Lower lobe of right lung (tissue), 2 donors: ENCODE measurements at regions not wholly inside any gene's neighbourhood (a gene's known extent, or its start where the extent isn't known, plus 50 kb on each side); places are given as distances from the start of the nearest gene placed in this dataset.
A peak's percentile ranks its signal among the peaks of the same experiment; 100 is the strongest.

Source experiments
- ATAC-seq, 2 donors: fragments of 200-7000 bp; cut with Tn5 transposase; one replicate each; pipeline ENCODE4 v1.9.1; 2020 to 2022; ENCODE audit warnings: mild to moderate bottlenecking in 2 of 2, moderate library complexity in 2 of 2
- DNase-seq: peaks from one replicate; pipeline ENCODE4 v3.0.0-alpha.2; 2020
- H3K27ac ChIP-seq: fragments of 200-600 bp; one replicate; pipeline ENCODE4 v1.8.0; 2022
- H3K27me3 ChIP-seq: fragments of 200-600 bp; one replicate; pipeline ENCODE4 v1.8.0; 2022; ENCODE audit warnings: low read depth
- H3K36me3 ChIP-seq: fragments of 200-600 bp; one replicate; pipeline ENCODE4 v1.8.0; 2022; ENCODE audit warnings: mild to moderate bottlenecking
- H3K4me1 ChIP-seq: fragments of 200-600 bp; one replicate; pipeline ENCODE4 v1.8.0; 2022
- H3K4me3 ChIP-seq: fragments of 200-600 bp; one replicate; pipeline ENCODE4 v1.8.0; 2022; ENCODE audit warnings: mild to moderate bottlenecking
- H3K9me3 ChIP-seq: fragments of 200-600 bp; one replicate; pipeline ENCODE4 v1.8.0; 2022
- CTCF ChIP-seq: fragments of 200-600 bp; IDR thresholded peaks from one replicate; pipeline ENCODE4 v1.8.0; 2022; ENCODE audit warnings: antibody characterized with exemption, mild to moderate bottlenecking
- intact Hi-C: fragments of 100-400 bp; cut with DNase I; formaldehyde crosslinking; loops from one replicate; pipeline ENCODE4 v1.11.0; 2022
- donor health status: DM: no; HTN: yes; CAD: no; lungs with severe emphysema.

- H3K4me3 ChIP-seq = no peak overlapping the region
- peak; percentile 73 for TF ChIP-seq CTCF
- no peaks in the 10 kb centered on the region for H3K36me3 ChIP-seq
- H3K9me3 ChIP-seq = no peaks in the 10 kb centered on the region
- DNase-seq (no peak), ATAC-seq (peak in 1 of 2 donors; percentile 69)
- no peaks in the 10 kb centered on the region for H3K4me1 ChIP-seq
- H3K27ac ChIP-seq = no peak overlapping the region
- no peaks in the 10 kb centered on the region for H3K27me3 ChIP-seq
- intact Hi-C loops = no loop called here
These were observed 151.3 kb upstream of the TTC29 start for GRCh38 chr4:147096667-147097604.

GRCh38 chr4:147101678-147102077, 156.0 kb upstream of the TTC29 start:
- DNase-seq (no peak), ATAC-seq (no peak)
- Histone ChIP-seq H3K4me3 (no peak overlapping the region), H3K27ac (no peak overlapping the region), H3K9me3 (no peaks in the 10 kb centered on the region), H3K36me3 (no peaks in the 10 kb centered on the region), H3K27me3 (no peaks in the 10 kb centered on the region), H3K4me1 (peaks cover 5% of the 10 kb centered on the region)
- intact Hi-C loops = no loop called here
- TF ChIP-seq CTCF = no peak

GRCh38 chr4:147102596-147102995, 156.9 kb upstream of the TTC29 start:
- no peak for TF ChIP-seq CTCF
- DNase-seq (no peak), ATAC-seq (no peak)
- Histone ChIP-seq H3K4me1 (peaks cover 5% of the 10 kb centered on the region), H3K27me3 (no peaks in the 10 kb centered on the region), H3K9me3 (no peaks in the 10 kb centered on the region), H3K4me3 (no peak overlapping the region), H3K36me3 (no peaks in the 10 kb centered on the region), H3K27ac (no peak overlapping the region)
- intact Hi-C loops = no loop called here

GRCh38 chr4:147103403-147103946, 157.8 kb upstream of the TTC29 start:
- Histone ChIP-seq H3K36me3 (no peaks in the 10 kb centered on the region), H3K9me3 (no peaks in the 10 kb centered on the region), H3K27ac (no peak overlapping the region), H3K4me3 (no peak overlapping the region), H3K4me1 (peaks cover 5% of the 10 kb centered on the region), H3K27me3 (no peaks in the 10 kb centered on the region)
- no peak for TF ChIP-seq CTCF
- intact Hi-C loops = no loop called here
- peak; percentile 69 to 74 for ATAC-seq
- DNase-seq = no peak

GRCh38 chr4:147104768-147105167, 159.1 kb upstream of the TTC29 start:
- Histone ChIP-seq H3K36me3 (no peaks in the 10 kb centered on the region), H3K4me3 (no peak overlapping the region), H3K9me3 (no peaks in the 10 kb centered on the region), H3K27me3 (no peaks in the 10 kb centered on the region), H3K4me1 (peaks cover 5% of the 10 kb centered on the region), H3K27ac (no peak overlapping the region)
- DNase-seq (no peak), ATAC-seq (peak; percentile 17 to 19)
- TF ChIP-seq CTCF = no peak
- intact Hi-C loops = no loop called here
